Smooth muscle cell (in vitro differentiated cells): ENCODE measurements at regions not wholly inside any gene's neighbourhood (a gene's known extent, or its start where the extent isn't known, plus 50 kb on each side); places are given as distances from the start of the nearest gene placed in this dataset.
"Not testable (repeated sequence)": the region's sequence is repeated elsewhere in the genome, so short reads cannot be mapped to it uniquely, and the experiment has no call there.

Source experiments
- DNase-seq: peaks from one replicate; lab custom pipeline; 2025; ENCODE audit not compliant: unreplicated experiment; lab: John Stamatoyannopoulos, UW
- H2AFZ ChIP-seq: fragments of 200-600 bp; sonication (generic); 2 replicates; pipeline ENCODE4 v1.6.0; 2016; ENCODE audit warnings: antibody characterized with exemption, low read depth, mild to moderate bottlenecking
- H3F3A ChIP-seq: fragments of 200-600 bp; sonication (generic); 2 replicates; pipeline ENCODE4 v1.6.0; 2017; ENCODE audit warnings: antibody characterized with exemption, low read depth
- H3K27ac ChIP-seq: fragments of 200-600 bp; sonication (generic); 2 replicates; pipeline ENCODE4 v1.5.1; 2016; ENCODE audit warnings: low read depth, mild to moderate bottlenecking
- H3K27me3 ChIP-seq: fragments of 200-600 bp; sonication (generic); 2 replicates; pipeline ENCODE4 v1.6.1; 2016; ENCODE audit warnings: low read depth, mild to moderate bottlenecking
- H3K36me3 ChIP-seq: fragments of 200-600 bp; sonication (generic); 2 replicates; pipeline ENCODE4 v1.5.1; 2016; ENCODE audit warnings: low read depth
- H3K4me1 ChIP-seq: fragments of 200-600 bp; sonication (generic); 2 replicates; pipeline ENCODE4 v1.5.1; 2016; ENCODE audit warnings: low read depth
- H3K4me2 ChIP-seq: fragments of 200-600 bp; sonication (generic); 2 replicates; pipeline ENCODE4 v1.6.0; 2016; ENCODE audit warnings: mild to moderate bottlenecking
- H3K4me3 ChIP-seq: fragments of 200-600 bp; sonication (generic); 2 replicates; pipeline ENCODE4 v1.5.1; 2016; ENCODE audit warnings: mild to moderate bottlenecking
- H3K79me2 ChIP-seq: fragments of 200-600 bp; sonication (generic); 2 replicates; pipeline ENCODE4 v1.6.0; 2016; ENCODE audit warnings: low read depth, mild to moderate bottlenecking
- H3K9ac ChIP-seq: fragments of 200-600 bp; sonication (generic); 2 replicates; pipeline ENCODE4 v1.6.0; 2016; ENCODE audit warnings: low read depth
- H3K9me3 ChIP-seq: fragments of 200-600 bp; sonication (generic); replicated peaks from 2 replicates; pipeline ENCODE4 v1.5.1; 2016; ENCODE audit warnings: low read depth
- H4K20me1 ChIP-seq: fragments of 200-600 bp; sonication (generic); 2 replicates; pipeline ENCODE4 v1.6.0; 2016; ENCODE audit warnings: low read depth
- WGBS: methylation state at CpG from one replicate; pipeline ENCODE4 v1.1.7; 2016; ENCODE audit warnings: low lambda C conversion rate; 5-methylcytosine and 5-hydroxymethylcytosine counted together
- TF ChIP-seq, protein P1 (sequence below): fragments of 200-600 bp; sonication (generic); IDR thresholded peaks from 2 replicates; pipeline ENCODE4 v1.5.1; 2017; ENCODE audit warnings: borderline replicate concordance, mild to moderate bottlenecking, antibody characterized with exemption; ENCODE audit not compliant: insufficient read depth, poor library complexity, severe bottlenecking

- H3K4me1 ChIP-seq, result no peaks in the 10 kb centered on the region
- H3K36me3 ChIP-seq, result no peaks in the 10 kb centered on the region
- DNase-seq, result no peak
- no peaks in the 10 kb centered on the region for H3K9me3 ChIP-seq
- H3F3A ChIP-seq, result no peaks in the 10 kb centered on the region
- no peaks in the 10 kb centered on the region for H3K79me2 ChIP-seq
- 91% methylated on average over 18 of the region's 18 CpGs for WGBS
- no peak overlapping the region for H3K4me3 ChIP-seq
- H3K4me2 ChIP-seq, result no peak overlapping the region
- TF ChIP-seq, protein P1, sequence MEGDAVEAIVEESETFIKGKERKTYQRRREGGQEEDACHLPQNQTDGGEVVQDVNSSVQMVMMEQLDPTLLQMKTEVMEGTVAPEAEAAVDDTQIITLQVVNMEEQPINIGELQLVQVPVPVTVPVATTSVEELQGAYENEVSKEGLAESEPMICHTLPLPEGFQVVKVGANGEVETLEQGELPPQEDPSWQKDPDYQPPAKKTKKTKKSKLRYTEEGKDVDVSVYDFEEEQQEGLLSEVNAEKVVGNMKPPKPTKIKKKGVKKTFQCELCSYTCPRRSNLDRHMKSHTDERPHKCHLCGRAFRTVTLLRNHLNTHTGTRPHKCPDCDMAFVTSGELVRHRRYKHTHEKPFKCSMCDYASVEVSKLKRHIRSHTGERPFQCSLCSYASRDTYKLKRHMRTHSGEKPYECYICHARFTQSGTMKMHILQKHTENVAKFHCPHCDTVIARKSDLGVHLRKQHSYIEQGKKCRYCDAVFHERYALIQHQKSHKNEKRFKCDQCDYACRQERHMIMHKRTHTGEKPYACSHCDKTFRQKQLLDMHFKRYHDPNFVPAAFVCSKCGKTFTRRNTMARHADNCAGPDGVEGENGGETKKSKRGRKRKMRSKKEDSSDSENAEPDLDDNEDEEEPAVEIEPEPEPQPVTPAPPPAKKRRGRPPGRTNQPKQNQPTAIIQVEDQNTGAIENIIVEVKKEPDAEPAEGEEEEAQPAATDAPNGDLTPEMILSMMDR, result no peak
- peaks cover 14% of the 10 kb centered on the region for H3K27me3 ChIP-seq
- H3K9ac ChIP-seq, result no peak overlapping the region
- H4K20me1 ChIP-seq, result no peaks in the 10 kb centered on the region
- no peak overlapping the region for H3K27ac ChIP-seq
- H2AFZ ChIP-seq, result no peak overlapping the region
Measured at GRCh38 chr3:11898611-11899325, 52.1 kb upstream of the TAMM41 start.

DNA sequence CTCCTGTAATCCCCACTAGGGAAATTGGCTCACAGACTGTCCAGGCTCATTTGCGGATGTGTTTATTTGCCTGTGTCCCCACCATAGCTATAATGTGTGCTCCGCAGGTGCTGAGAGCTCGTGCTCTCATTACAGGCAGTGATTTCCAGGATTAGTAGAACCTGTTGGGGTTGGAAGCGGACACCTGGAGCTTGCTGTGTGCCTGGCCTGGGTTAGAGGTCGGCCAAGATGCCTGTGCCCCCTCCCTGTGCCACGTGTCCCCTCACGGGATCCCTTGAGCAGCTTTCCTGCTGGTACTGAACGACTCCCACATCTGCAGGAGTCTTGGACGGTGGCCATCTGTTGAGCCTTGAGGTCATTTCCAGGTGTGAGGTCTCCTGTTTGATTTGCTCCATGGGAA lies 52.7 kb upstream of the TAMM41 start:
- not testable (repeated sequence) for H3K79me2 ChIP-seq, DNase-seq, H3K9me3 ChIP-seq, H3K4me1 ChIP-seq, H3K9ac ChIP-seq, H3K36me3 ChIP-seq, H3K4me2 ChIP-seq, H3K4me3 ChIP-seq, H2AFZ ChIP-seq, H4K20me1 ChIP-seq, H3F3A ChIP-seq, H3K27ac ChIP-seq
- H3K27me3 ChIP-seq, result peaks cover 14% of the 10 kb centered on the region
- 80% methylated on average over 9 of the region's 9 CpGs for WGBS

GRCh38 chr3:11899826-11900225 lies 53.1 kb upstream of the TAMM41 start:
- no peaks in the 10 kb centered on the region for H3K79me2 ChIP-seq
- no peaks in the 10 kb centered on the region for H3K36me3 ChIP-seq
- H3K9ac ChIP-seq, result no peak overlapping the region
- peaks cover 14% of the 10 kb centered on the region for H3K27me3 ChIP-seq
- H3K4me2 ChIP-seq, result no peak overlapping the region
- no peak overlapping the region for H3K27ac ChIP-seq
- TF ChIP-seq, protein P1, result no peak
- no peaks in the 10 kb centered on the region for H3K9me3 ChIP-seq
- H3F3A ChIP-seq, result no peaks in the 10 kb centered on the region
- no peaks in the 10 kb centered on the region for H3K4me1 ChIP-seq
- H2AFZ ChIP-seq, result no peak overlapping the region
- no peaks in the 10 kb centered on the region for H4K20me1 ChIP-seq
- DNase-seq, result no peak
- H3K4me3 ChIP-seq, result no peak overlapping the region
- 85% methylated on average over 12 of the region's 12 CpGs for WGBS

DNA sequence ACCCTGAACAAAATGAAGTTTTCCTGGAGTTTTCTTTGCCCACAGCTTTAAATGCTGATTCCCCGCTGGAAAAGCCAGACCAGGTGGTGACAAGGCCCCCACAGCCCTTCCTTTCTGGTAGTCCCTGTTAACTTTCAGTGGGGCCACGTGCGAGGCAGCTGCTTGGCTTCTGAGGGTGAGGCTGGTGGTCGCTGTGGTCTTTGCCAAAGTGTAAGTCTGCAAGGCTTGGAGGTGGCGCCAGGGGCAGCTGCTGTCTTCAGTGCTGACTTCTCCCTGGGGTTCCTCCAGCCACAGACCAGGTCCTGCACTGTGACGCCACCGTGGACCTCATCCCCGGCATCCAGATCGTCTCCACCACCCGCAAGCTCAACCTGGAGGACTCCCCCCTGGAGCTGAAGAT lies 54.1 kb upstream of the TAMM41 start:
- Histone ChIP-seq H4K20me1 (no peaks in the 10 kb centered on the region), H3K79me2 (no peaks in the 10 kb centered on the region), H3K4me2 (no peak overlapping the region), H2AFZ (no peak overlapping the region), H3K4me1 (no peaks in the 10 kb centered on the region), H3F3A (no peaks in the 10 kb centered on the region), H3K4me3 (no peak overlapping the region), H3K9me3 (no peaks in the 10 kb centered on the region), H3K9ac (no peak overlapping the region), H3K27me3 (peaks cover 14% of the 10 kb centered on the region), H3K36me3 (no peaks in the 10 kb centered on the region), H3K27ac (no peak overlapping the region)
- TF ChIP-seq, protein P1, result no peak
- 91% methylated on average over 10 of the region's 10 CpGs for WGBS
- no peak for DNase-seq
